Activated B cell treated with CpG ODN at 0.5 μM for 24 hours (primary cell): ENCODE measurements at regions not wholly inside any gene's neighbourhood (a gene's known extent, or its start where the extent isn't known, plus 50 kb on each side); places are given as distances from the start of the nearest gene placed in this dataset.

ENCODE experiments used
- ATAC-seq: fragments of 200-7000 bp; cut with Tn5 transposase; one replicate; pipeline ENCODE4 v1.10.0; 2021; ENCODE audit warnings: low read depth, mild to moderate bottlenecking, moderate library complexity
- CTCF ChIA-PET: fragments of 350-600 bp; sonication (Branson Sonifier 250); formaldehyde crosslinking; loops from one replicate; lab custom pipeline; 2021; ENCODE audit warnings: antibody characterized with exemption; lab: Charles Lee
- POLR2A ChIA-PET: fragments of 350-600 bp; sonication (Branson Sonifier 250); formaldehyde crosslinking; loops from one replicate; lab custom pipeline; 2021; ENCODE audit warnings: antibody characterized with exemption; lab: Charles Lee
- DNase-seq: peaks from one replicate; pipeline ENCODE4 v3.0.0; 2022
- H3K27ac Mint-ChIP-seq: one replicate; pipeline ENCODE4 v1.8.0; 2020; ENCODE audit warnings: mixed read lengths
- H3K27me3 Mint-ChIP-seq: one replicate; pipeline ENCODE4 v1.8.0; 2021; ENCODE audit warnings: mixed read lengths
- H3K36me3 Mint-ChIP-seq: one replicate; pipeline ENCODE4 v1.8.0; 2021; ENCODE audit warnings: low read depth, mixed read lengths
- H3K4me1 Mint-ChIP-seq: one replicate; pipeline ENCODE4 v1.8.0; 2021; ENCODE audit warnings: mixed read lengths
- H3K4me3 Mint-ChIP-seq: one replicate; pipeline ENCODE4 v1.8.0; 2020; ENCODE audit warnings: mild to moderate bottlenecking, mixed read lengths
- H3K9me3 Mint-ChIP-seq: one replicate; pipeline ENCODE4 v1.8.0; 2020; ENCODE audit warnings: mixed read lengths
- intact Hi-C: fragments of 100-400 bp; cut with micrococcal nuclease; formaldehyde crosslinking; loops from one replicate; pipeline ENCODE4 v1.15.1; 2024
- TF ChIP-seq, protein P1 (sequence below): fragments of 200-600 bp; IDR thresholded peaks from one replicate; pipeline ENCODE4 v1.8.0; 2022; ENCODE audit warnings: antibody characterized with exemption, mild to moderate bottlenecking

DNA sequence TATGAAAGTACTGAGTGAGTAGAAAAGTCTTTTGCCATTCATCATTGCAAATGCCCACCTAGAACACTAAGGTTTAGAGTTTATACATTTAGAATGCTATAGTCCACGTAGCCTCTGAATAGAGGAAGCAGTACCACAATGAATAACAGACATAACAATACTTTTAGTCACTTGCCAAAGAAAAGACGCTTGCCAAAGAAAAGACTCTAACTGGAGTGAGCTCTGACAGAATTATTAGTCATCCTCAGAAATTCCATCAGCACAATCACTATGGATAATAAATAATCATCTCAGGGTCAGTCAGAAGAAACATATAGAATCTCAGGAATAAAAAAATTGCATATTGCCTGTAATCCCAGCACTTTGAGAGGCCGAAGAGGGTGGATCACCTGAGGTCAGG, 168.5 kb upstream of the TARS1 start:
- POLR2A ChIA-PET, result no interaction called here
- no peaks in the 10 kb centered on the region for H3K36me3 Mint-ChIP-seq
- DNase-seq (no peak), ATAC-seq (no peak)
- no peaks in the 10 kb centered on the region for H3K9me3 Mint-ChIP-seq
- TF ChIP-seq, protein P1, sequence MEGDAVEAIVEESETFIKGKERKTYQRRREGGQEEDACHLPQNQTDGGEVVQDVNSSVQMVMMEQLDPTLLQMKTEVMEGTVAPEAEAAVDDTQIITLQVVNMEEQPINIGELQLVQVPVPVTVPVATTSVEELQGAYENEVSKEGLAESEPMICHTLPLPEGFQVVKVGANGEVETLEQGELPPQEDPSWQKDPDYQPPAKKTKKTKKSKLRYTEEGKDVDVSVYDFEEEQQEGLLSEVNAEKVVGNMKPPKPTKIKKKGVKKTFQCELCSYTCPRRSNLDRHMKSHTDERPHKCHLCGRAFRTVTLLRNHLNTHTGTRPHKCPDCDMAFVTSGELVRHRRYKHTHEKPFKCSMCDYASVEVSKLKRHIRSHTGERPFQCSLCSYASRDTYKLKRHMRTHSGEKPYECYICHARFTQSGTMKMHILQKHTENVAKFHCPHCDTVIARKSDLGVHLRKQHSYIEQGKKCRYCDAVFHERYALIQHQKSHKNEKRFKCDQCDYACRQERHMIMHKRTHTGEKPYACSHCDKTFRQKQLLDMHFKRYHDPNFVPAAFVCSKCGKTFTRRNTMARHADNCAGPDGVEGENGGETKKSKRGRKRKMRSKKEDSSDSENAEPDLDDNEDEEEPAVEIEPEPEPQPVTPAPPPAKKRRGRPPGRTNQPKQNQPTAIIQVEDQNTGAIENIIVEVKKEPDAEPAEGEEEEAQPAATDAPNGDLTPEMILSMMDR, result no peak
- no peaks in the 10 kb centered on the region for H3K27me3 Mint-ChIP-seq
- intact Hi-C loops, result no loop called here
- no peak overlapping the region for H3K27ac Mint-ChIP-seq
- no peak overlapping the region for H3K4me3 Mint-ChIP-seq
- no peaks in the 10 kb centered on the region for H3K4me1 Mint-ChIP-seq
- CTCF ChIA-PET, result no interaction called here

DNA sequence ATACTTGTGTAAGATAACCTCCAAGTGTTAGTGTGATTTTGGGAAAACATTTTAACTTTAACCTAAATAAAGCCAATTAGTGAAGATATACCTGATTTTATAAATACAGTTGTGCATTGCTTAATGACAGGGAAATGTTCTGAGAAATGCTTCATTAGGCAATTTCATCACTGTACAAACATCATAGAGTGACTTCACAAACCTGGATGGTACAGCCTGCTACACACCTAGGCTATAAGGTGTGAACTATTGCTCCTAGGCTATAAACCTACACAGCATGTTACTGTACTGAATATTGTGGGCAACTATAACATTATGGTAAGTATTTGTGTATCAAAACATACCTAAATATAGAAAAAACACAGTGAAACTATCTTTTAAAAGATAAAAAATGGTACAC, 166.8 kb upstream of the TARS1 start:
- intact Hi-C loops, result no loop called here
- H3K4me3 Mint-ChIP-seq, result no peak overlapping the region
- no peak overlapping the region for H3K27ac Mint-ChIP-seq
- ChIA-PET POLR2A (no interaction called here), CTCF (no interaction called here)
- ATAC-seq (no peak), DNase-seq (no peak)
- TF ChIP-seq, protein P1, result no peak
- no peaks in the 10 kb centered on the region for H3K27me3 Mint-ChIP-seq
- H3K4me1 Mint-ChIP-seq, result no peaks in the 10 kb centered on the region
- no peaks in the 10 kb centered on the region for H3K9me3 Mint-ChIP-seq
- H3K36me3 Mint-ChIP-seq, result no peaks in the 10 kb centered on the region

DNA sequence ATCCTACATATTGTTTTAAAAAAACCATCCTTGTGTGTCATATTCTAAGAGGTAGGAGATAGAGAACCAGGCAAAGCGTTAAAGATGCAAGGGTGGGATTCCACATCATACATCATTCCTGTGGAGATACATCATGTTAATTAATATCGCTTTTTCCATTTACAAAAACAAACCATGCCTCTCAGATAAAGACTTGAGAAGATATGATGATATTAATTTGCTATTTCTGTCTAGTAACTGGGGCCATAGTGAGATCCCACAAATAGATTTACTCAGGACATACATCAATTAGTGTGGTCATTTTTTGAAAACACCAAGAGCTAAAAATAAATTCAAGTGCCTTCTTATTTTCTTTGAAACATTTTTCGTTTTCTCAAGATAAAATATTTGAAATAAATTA, 165.4 kb upstream of the TARS1 start:
- H3K4me1 Mint-ChIP-seq, result no peaks in the 10 kb centered on the region
- no peaks in the 10 kb centered on the region for H3K9me3 Mint-ChIP-seq
- no peaks in the 10 kb centered on the region for H3K36me3 Mint-ChIP-seq
- DNase-seq (no peak), ATAC-seq (no peak)
- TF ChIP-seq, protein P1, result no peak
- intact Hi-C loops, result no loop called here
- H3K27me3 Mint-ChIP-seq, result no peaks in the 10 kb centered on the region
- no peak overlapping the region for H3K4me3 Mint-ChIP-seq
- POLR2A ChIA-PET, result no interaction called here
- CTCF ChIA-PET, result no interaction called here
- no peak overlapping the region for H3K27ac Mint-ChIP-seq

DNA sequence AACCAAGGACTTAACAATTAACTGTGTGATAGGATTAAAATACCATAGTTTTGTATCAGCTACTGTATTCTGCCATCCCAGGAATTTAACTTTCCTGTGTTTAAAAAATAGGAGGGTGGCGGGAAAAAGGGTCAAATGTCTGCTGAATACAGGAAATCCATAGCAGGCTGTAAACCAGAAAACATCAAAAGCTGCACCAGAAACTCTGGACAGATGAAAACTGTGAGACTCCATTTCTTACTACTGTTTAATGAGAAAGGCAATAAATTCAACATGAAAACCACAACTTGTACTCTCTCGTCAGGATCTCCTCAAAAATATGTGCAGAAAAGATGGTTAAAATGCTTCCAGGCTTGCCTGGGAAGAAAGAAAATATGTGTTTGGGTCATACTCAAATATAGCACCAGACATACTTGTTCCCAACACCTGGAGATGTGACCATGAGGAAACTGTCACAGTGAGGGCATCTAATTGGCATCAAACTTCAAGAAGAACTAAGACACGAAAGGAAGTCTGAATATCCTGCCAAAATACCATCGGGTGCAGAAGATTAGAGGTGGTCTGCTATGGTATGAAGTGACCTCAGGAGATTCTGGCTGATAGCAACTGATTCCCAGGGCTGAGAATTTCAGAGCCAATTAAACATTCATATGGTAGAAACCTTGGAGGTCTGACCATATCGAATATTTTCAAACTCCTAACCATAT, 164.7 kb upstream of the TARS1 start:
- no peaks in the 10 kb centered on the region for H3K36me3 Mint-ChIP-seq
- TF ChIP-seq, protein P1, result no peak
- DNase-seq (no peak), ATAC-seq (no peak)
- CTCF ChIA-PET, result no interaction called here
- H3K27ac Mint-ChIP-seq, result no peak overlapping the region
- H3K27me3 Mint-ChIP-seq, result no peaks in the 10 kb centered on the region
- H3K4me3 Mint-ChIP-seq, result no peak overlapping the region
- H3K9me3 Mint-ChIP-seq, result no peaks in the 10 kb centered on the region
- intact Hi-C loops, result no loop called here
- no peaks in the 10 kb centered on the region for H3K4me1 Mint-ChIP-seq
- POLR2A ChIA-PET, result no interaction called here

DNA sequence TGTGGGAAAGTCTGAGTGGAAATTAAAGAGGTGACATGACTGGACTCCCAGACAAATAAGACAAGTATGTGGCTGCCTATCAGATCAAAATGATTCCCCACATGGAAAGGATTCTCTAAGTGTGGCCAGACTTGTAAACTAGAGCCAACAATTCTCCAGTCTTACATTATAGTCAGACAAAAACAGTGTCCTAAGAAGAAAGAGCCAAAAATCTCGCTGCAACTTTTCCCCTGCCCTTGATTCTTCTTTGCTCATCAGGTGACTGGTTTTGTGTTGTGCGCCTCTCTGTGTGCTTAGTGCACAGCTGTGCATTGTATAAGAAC, 164.2 kb upstream of the TARS1 start:
- POLR2A ChIA-PET, result no interaction called here
- Mint-ChIP-seq H3K27ac (no peak overlapping the region), H3K4me1 (no peaks in the 10 kb centered on the region), H3K27me3 (no peaks in the 10 kb centered on the region), H3K4me3 (no peak overlapping the region), H3K9me3 (no peaks in the 10 kb centered on the region), H3K36me3 (no peaks in the 10 kb centered on the region)
- TF ChIP-seq, protein P1, result no peak
- ATAC-seq (no peak), DNase-seq (no peak)
- CTCF ChIA-PET, result no interaction called here
- intact Hi-C loops, result no loop called here
